ENCODE measurements at regions not wholly inside any gene's neighbourhood (a gene's known extent, or its start where the extent isn't known, plus 50 kb on each side); places are given as distances from the start of the nearest gene placed in this dataset.

DNA sequence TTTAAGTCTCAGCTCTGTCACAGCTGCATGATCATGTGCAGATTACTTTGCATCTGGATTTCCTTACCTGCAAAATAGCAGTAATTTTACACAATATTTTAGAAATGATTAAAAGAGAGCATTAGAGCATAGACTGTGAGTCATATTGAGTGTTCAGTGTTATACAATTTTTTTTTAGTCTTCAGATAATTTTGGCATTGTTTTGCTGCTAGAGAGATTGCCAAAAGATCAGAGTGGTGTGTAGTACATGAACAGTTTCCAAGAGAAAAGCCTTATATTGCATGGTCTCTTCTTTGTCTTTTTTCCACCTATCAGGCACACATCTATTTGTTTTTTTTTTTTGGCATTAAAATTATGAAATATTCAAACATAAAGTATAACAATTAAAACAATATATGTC is 209.6 kb upstream of the TLL1 start:
- TF ChIP-seq EZH2 (IDR thresholded peaks at IDR 0.05) (no peak), POLR2AphosphoS5 (IDR thresholded peaks at IDR 0.05; ENCODE audit: borderline replicate concordance, low read depth, low read length) (no peak)
